ENCODE measurements at regions not wholly inside any gene's neighbourhood (a gene's known extent, or its start where the extent isn't known, plus 50 kb on each side); places are given as distances from the start of the nearest gene placed in this dataset.
"Not testable (repeated sequence)": the region's sequence is repeated elsewhere in the genome, so short reads cannot be mapped to it uniquely, and the experiment has no call there.

DNA sequence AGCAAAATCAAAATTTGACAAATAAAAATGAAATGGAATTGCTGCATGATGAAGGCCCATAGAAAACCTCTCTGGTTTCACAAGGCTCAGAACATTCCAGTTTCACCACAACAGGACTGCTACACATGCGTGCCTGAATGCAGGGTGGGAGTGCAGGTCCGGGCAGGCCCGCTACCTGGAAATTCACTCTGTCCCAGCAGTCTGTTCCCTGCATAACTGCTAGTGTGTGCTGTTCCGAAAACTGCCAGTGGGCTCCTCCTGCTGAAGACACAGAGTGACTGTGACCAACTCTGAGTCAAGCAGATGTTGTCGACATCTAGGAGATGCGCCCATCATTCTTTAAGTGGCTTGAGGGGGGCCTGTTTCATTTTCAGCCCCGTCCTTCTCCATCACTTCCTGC, 284.8 kb upstream of the MAF start:
- TF ChIP-seq, protein P1, sequence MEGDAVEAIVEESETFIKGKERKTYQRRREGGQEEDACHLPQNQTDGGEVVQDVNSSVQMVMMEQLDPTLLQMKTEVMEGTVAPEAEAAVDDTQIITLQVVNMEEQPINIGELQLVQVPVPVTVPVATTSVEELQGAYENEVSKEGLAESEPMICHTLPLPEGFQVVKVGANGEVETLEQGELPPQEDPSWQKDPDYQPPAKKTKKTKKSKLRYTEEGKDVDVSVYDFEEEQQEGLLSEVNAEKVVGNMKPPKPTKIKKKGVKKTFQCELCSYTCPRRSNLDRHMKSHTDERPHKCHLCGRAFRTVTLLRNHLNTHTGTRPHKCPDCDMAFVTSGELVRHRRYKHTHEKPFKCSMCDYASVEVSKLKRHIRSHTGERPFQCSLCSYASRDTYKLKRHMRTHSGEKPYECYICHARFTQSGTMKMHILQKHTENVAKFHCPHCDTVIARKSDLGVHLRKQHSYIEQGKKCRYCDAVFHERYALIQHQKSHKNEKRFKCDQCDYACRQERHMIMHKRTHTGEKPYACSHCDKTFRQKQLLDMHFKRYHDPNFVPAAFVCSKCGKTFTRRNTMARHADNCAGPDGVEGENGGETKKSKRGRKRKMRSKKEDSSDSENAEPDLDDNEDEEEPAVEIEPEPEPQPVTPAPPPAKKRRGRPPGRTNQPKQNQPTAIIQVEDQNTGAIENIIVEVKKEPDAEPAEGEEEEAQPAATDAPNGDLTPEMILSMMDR (IDR thresholded peaks at IDR 0.05; ENCODE audit: low read depth, low read length), result no peak
- H3K4me3 ChIP-seq (replicated peaks in 1 of 2; ENCODE audit: low read depth in 2 of 2, low read length in 2 of 2), result no peak overlapping the region

DNA sequence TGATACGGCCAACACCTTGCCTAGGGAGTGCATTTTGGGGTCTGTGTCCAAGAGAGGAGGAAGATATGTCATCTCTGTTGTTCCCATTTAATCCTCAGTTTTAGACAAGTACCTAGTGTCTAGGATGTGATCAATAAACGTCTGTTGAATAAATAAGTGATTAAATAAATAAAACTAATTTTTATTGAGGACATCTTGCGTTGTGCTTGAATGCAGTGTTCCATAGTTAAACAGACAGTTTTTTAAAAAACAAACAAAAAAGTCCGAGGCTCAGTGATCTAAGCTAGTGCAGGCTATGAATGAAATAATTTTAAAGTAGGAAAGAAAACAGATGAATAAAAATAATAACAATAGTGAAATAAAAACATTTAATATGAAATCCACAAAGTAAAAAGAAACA, 283.0 kb upstream of the MAF start:
- no peak for DNase-seq (ENCODE audit: low read depth in 2 of 2)
- H3K4me3 ChIP-seq (replicated peaks in 1 of 2; ENCODE audit: low read depth in 2 of 2, low read length in 2 of 2), result no peak overlapping the region
- TF ChIP-seq, protein P1 (IDR thresholded peaks at IDR 0.05; ENCODE audit: low read depth, low read length), result no peak

More for the DNA sequence above, 284.8 kb upstream of the MAF start:
- DNase-seq (ENCODE audit: low read depth in 2 of 2), result no peak

DNA sequence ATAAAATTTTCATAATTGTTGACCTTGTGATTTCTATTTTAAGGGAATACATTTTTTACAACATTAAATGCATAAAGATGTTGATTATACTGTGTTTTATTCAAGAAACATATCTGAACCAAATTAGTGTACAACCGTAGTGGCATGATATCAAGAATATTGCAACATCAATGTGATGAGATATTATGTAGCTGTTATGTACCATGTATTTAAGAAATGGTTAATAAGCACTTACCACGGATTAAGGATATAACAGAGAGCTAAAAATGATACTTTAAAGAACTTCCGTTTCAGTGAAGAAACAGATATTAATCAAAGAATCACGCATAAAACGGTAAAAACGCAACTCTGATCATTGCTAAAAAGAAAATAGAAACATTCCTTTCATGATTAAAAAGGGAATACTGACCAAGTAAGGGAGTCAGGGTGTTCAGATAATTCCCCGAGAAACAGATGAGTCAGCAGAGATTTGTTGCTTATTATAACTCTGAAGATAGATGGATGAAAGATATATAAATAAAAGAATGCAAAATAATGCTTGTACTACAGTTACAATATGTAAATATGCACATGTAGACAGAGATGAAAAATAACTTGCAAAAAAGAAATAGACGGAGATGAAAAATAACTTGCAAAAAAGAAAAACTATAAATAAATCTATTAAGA, 281.9 kb upstream of the MAF start:
- no peak overlapping the region for H3K4me3 ChIP-seq (replicated peaks in 1 of 2; ENCODE audit: low read depth in 2 of 2, low read length in 2 of 2)
- DNase-seq (ENCODE audit: low read depth in 2 of 2), result no peak
- TF ChIP-seq, protein P1 (IDR thresholded peaks at IDR 0.05; ENCODE audit: low read depth, low read length), result no peak

DNA sequence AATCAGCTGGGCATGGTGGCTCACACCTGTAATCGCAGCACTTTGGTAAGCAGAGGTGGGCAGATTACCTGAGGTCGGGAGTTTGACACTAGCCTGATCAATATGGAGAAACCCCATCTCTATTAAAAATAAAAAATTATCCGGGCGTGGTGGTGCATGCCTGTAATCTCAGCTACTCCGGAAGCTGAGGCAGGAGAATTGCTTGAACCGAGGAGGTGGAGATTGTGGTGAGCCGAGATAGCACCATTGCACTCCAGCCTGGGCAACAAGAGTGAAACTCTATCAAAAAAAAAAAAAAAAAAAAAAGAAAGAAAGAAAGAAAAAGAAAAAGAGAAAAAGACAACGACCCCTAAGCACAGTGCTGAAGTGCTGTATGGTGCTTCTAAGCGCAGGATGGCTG, 280.6 kb upstream of the MAF start:
- not testable (repeated sequence) for H3K4me3 ChIP-seq (replicated peaks in 1 of 2; ENCODE audit: low read depth in 2 of 2, low read length in 2 of 2); DNase-seq (ENCODE audit: low read depth in 2 of 2)

DNA sequence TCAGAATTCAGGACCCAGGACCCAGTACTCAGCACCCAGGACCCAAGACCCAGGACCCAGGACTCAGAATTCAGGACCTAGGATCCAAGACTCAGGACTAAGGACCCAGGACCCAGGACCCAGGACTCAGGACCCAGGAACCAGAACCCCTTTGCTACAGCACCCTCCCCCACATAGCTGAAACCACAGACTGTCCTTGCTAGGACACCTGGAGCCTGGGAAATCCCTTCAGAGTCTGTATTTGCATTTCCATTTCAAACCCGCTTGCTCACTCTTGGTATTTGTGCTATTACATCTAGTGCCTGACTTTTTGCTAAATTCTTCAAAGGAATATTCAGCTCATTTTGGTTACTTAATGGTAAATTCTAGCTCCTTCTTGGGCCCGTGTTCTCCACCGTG, 275.8 kb upstream of the MAF start:
- H3K4me3 ChIP-seq (replicated peaks in 1 of 2; ENCODE audit: low read depth in 2 of 2, low read length in 2 of 2), result no peak overlapping the region
- TF ChIP-seq, protein P1 (IDR thresholded peaks at IDR 0.05; ENCODE audit: low read depth, low read length), result no peak
- DNase-seq (ENCODE audit: low read depth in 2 of 2), result no peak

DNA sequence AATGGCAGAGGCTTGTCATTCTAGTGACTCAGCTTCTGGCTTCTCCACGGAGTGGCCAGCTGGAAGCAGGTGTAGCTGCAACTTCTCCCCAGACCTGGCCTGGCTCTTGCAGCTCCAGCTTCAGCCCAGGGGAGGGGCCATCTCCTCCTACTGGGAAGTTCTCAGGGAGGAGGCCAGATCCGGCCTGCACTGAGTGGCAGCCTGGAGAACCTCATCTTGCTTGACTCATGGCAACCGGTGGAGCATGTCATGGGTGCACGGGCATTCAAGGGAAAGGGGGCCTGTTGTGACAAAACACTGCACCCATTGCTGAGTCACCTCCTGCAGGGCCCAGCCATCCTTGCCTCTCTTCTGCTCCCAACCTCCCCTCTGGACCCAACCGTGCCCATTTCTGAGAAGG, 273.9 kb upstream of the MAF start:
- TF ChIP-seq, protein P1 (IDR thresholded peaks at IDR 0.05; ENCODE audit: low read depth, low read length), result no peak
- no peak for DNase-seq (ENCODE audit: low read depth in 2 of 2)
- no peak overlapping the region for H3K4me3 ChIP-seq (replicated peaks in 1 of 2; ENCODE audit: low read depth in 2 of 2, low read length in 2 of 2)

DNA sequence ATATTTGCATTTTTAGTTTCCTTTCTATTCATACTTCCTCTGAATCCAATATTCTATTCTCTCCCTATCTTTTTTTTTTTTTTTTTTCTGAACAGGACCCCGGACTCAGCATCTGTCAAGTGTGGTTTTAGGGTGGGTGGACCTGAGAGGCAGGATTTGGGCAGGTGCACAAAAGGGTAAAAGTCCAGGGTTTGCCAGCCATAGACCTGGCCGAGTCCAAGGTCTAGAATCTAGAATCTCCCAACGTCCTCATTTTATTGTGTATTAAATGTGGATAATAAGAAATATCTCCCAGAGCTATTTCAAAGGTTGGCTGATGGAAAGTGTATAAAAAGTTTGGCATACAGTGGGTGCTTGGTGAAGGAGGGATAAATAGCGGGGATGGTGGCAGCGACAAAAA, 273.3 kb upstream of the MAF start:
- H3K4me3 ChIP-seq (replicated peaks in 1 of 2; ENCODE audit: low read depth in 2 of 2, low read length in 2 of 2), result no peak overlapping the region
- TF ChIP-seq, protein P1 (IDR thresholded peaks at IDR 0.05; ENCODE audit: low read depth, low read length), result no peak
- no peak for DNase-seq (ENCODE audit: low read depth in 2 of 2)
